Duodenal mucosa (tissue), 2 donors: ENCODE measurements at regions not wholly inside any gene's neighbourhood (a gene's known extent, or its start where the extent isn't known, plus 50 kb on each side); places are given as distances from the start of the nearest gene placed in this dataset.

Source experiments
- H3K27ac ChIP-seq: one replicate; pipeline ENCODE4 v1.7.0; 2013; ENCODE audit warnings: low read depth, low read length
- H3K27me3 ChIP-seq, 2 donors: one replicate each; pipeline ENCODE4 v1.7.0; 2013; ENCODE audit warnings: low read length in 2 of 2, control low read depth in 1 of 2; ENCODE audit not compliant: insufficient read depth in 2 of 2, control insufficient read depth in 1 of 2
- H3K36me3 ChIP-seq, 2 donors: one replicate each; pipeline ENCODE4 v1.7.0; 2013; ENCODE audit warnings: low read length in 2 of 2, control low read depth in 1 of 2; ENCODE audit not compliant: insufficient read depth in 2 of 2, control insufficient read depth in 1 of 2
- H3K4me1 ChIP-seq, 2 donors: one replicate each; pipeline ENCODE4 v1.7.0; 2013; ENCODE audit warnings: low read length in 2 of 2, control low read depth in 1 of 2; ENCODE audit not compliant: insufficient read depth in 2 of 2, control insufficient read depth in 1 of 2
- H3K4me3 ChIP-seq, 2 donors: one replicate each; pipeline ENCODE4 v1.7.0; 2013; ENCODE audit warnings: low read length in 2 of 2, low read depth in 1 of 2
- H3K9ac ChIP-seq, 2 donors: one replicate each; pipeline ENCODE4 v1.7.0; 2013; ENCODE audit warnings: low read length in 2 of 2, low read depth in 1 of 2
- H3K9me3 ChIP-seq, 2 donors: one replicate each; pipeline ENCODE4 v1.7.0; 2013; ENCODE audit warnings: low read length in 2 of 2, control low read depth in 1 of 2; ENCODE audit not compliant: control insufficient read depth in 1 of 2

- Histone ChIP-seq H3K27ac (no peak overlapping the region), H3K4me3 (no peak overlapping the region), H3K36me3 (no peaks in the 10 kb centered on the region), H3K27me3 (no peaks in the 10 kb centered on the region), H3K9ac (no peak overlapping the region), H3K9me3 (no peaks in the 10 kb centered on the region), H3K4me1 (no peaks in the 10 kb centered on the region)
Observed at GRCh38 chr2:145729993-145730770, 1210.3 kb upstream of the ZEB2 start.

- no peaks in the 10 kb centered on the region for H3K9me3 ChIP-seq
- no peaks in the 10 kb centered on the region for H3K36me3 ChIP-seq
- no peak overlapping the region for H3K27ac ChIP-seq
- no peaks in the 10 kb centered on the region for H3K4me1 ChIP-seq
- H3K27me3 ChIP-seq, result no peaks in the 10 kb centered on the region
- H3K9ac ChIP-seq, result no peak overlapping the region
- H3K4me3 ChIP-seq, result no peak overlapping the region
Observed at GRCh38 chr2:145729481-145729880, 1209.6 kb upstream of the ZEB2 start.

GRCh38 chr2:145728511-145728910 is 1208.6 kb upstream of the ZEB2 start:
- Histone ChIP-seq H3K27me3 (no peaks in the 10 kb centered on the region), H3K4me1 (no peaks in the 10 kb centered on the region), H3K27ac (no peak overlapping the region)

GRCh38 chr2:145725876-145726275 is 1206.0 kb upstream of the ZEB2 start:
- H3K4me3 ChIP-seq, result no peak overlapping the region
- H3K36me3 ChIP-seq, result no peaks in the 10 kb centered on the region
- no peaks in the 10 kb centered on the region for H3K4me1 ChIP-seq
- H3K9me3 ChIP-seq, result no peaks in the 10 kb centered on the region
- H3K9ac ChIP-seq, result no peak overlapping the region
- no peak overlapping the region for H3K27ac ChIP-seq
- no peaks in the 10 kb centered on the region for H3K27me3 ChIP-seq

More at GRCh38 chr2:145728511-145728910, 1208.6 kb upstream of the ZEB2 start:
- H3K9me3 ChIP-seq, result no peaks in the 10 kb centered on the region
- H3K36me3 ChIP-seq, result no peaks in the 10 kb centered on the region
- no peak overlapping the region for H3K4me3 ChIP-seq
- H3K9ac ChIP-seq, result no peak overlapping the region

- no peaks in the 10 kb centered on the region for H3K27me3 ChIP-seq
Observed at GRCh38 chr2:145724311-145724898, 1204.5 kb upstream of the ZEB2 start.

GRCh38 chr2:145723872-145724271 is 1204.0 kb upstream of the ZEB2 start:
- Histone ChIP-seq H3K36me3 (no peaks in the 10 kb centered on the region), H3K9me3 (no peaks in the 10 kb centered on the region), H3K4me1 (no peaks in the 10 kb centered on the region), H3K9ac (no peak overlapping the region), H3K27ac (no peak overlapping the region), H3K4me3 (no peak overlapping the region), H3K27me3 (no peaks in the 10 kb centered on the region)

More at GRCh38 chr2:145724311-145724898, 1204.5 kb upstream of the ZEB2 start:
- no peak overlapping the region for H3K27ac ChIP-seq
- no peak overlapping the region for H3K9ac ChIP-seq
- no peaks in the 10 kb centered on the region for H3K4me1 ChIP-seq
- no peak overlapping the region for H3K4me3 ChIP-seq
- no peaks in the 10 kb centered on the region for H3K36me3 ChIP-seq
- no peaks in the 10 kb centered on the region for H3K9me3 ChIP-seq

GRCh38 chr2:145721681-145722080 is 1201.8 kb upstream of the ZEB2 start:
- no peaks in the 10 kb centered on the region for H3K4me1 ChIP-seq

GRCh38 chr2:145715601-145716000 is 1195.7 kb upstream of the ZEB2 start:
- no peak overlapping the region for H3K27ac ChIP-seq
- H3K9me3 ChIP-seq, result peaks cover 0 to 2% of the 10 kb centered on the region in 2 donors
- H3K4me1 ChIP-seq, result no peaks in the 10 kb centered on the region
- no peak overlapping the region for H3K9ac ChIP-seq
- H3K4me3 ChIP-seq, result no peak overlapping the region
- H3K36me3 ChIP-seq, result no peaks in the 10 kb centered on the region
- H3K27me3 ChIP-seq, result no peaks in the 10 kb centered on the region

More at GRCh38 chr2:145721681-145722080, 1201.8 kb upstream of the ZEB2 start:
- Histone ChIP-seq H3K4me3 (no peak overlapping the region), H3K27ac (no peak overlapping the region), H3K9me3 (no peaks in the 10 kb centered on the region), H3K9ac (no peak overlapping the region), H3K36me3 (no peaks in the 10 kb centered on the region), H3K27me3 (no peaks in the 10 kb centered on the region)

GRCh38 chr2:145710303-145710702 is 1190.4 kb upstream of the ZEB2 start:
- no peak overlapping the region for H3K9ac ChIP-seq
- H3K4me1 ChIP-seq, result no peaks in the 10 kb centered on the region
- H3K9me3 ChIP-seq, result peaks cover 0 to 2% of the 10 kb centered on the region in 2 donors
- H3K36me3 ChIP-seq, result no peaks in the 10 kb centered on the region
- H3K4me3 ChIP-seq, result no peak overlapping the region
- no peaks in the 10 kb centered on the region for H3K27me3 ChIP-seq
- no peak overlapping the region for H3K27ac ChIP-seq

GRCh38 chr2:145702305-145702704 is 1182.4 kb upstream of the ZEB2 start:
- Histone ChIP-seq H3K9ac (no peak overlapping the region), H3K9me3 (no peaks in the 10 kb centered on the region), H3K27me3 (no peaks in the 10 kb centered on the region), H3K4me1 (no peaks in the 10 kb centered on the region), H3K4me3 (no peak overlapping the region), H3K27ac (no peak overlapping the region), H3K36me3 (no peaks in the 10 kb centered on the region)
